Subcutaneous abdominal adipose tissue (tissue), 5 donors: ENCODE measurements at regions not wholly inside any gene's neighbourhood (a gene's known extent, or its start where the extent isn't known, plus 50 kb on each side); places are given as distances from the start of the nearest gene placed in this dataset.
"Not testable (repeated sequence)": the region's sequence is repeated elsewhere in the genome, so short reads cannot be mapped to it uniquely, and the experiment has no call there.

Source experiments
- H3K27ac ChIP-seq: one replicate; pipeline ENCODE4 v1.7.0; 2013; ENCODE audit warnings: low read depth, mild to moderate bottlenecking, inconsistent platforms, low read length, moderate library complexity
- H3K27me3 ChIP-seq, 5 donors: one replicate each; pipeline ENCODE4 v1.7.0; 2013; ENCODE audit warnings: low read length in 5 of 5, inconsistent platforms in 1 of 5; ENCODE audit not compliant: control insufficient read depth in 5 of 5, insufficient read depth in 4 of 5
- H3K36me3 ChIP-seq, 5 donors: one replicate each; pipeline ENCODE4 v1.7.0; 2013; ENCODE audit warnings: low read length in 5 of 5; ENCODE audit not compliant: control insufficient read depth in 5 of 5, insufficient read depth in 5 of 5
- H3K4me1 ChIP-seq, 5 donors: one replicate each; pipeline ENCODE4 v1.7.0; 2013; ENCODE audit warnings: low read length in 5 of 5, mild to moderate bottlenecking in 3 of 5, moderate library complexity in 1 of 5; ENCODE audit not compliant: control insufficient read depth in 5 of 5, insufficient read depth in 5 of 5
- H3K4me3 ChIP-seq, 5 donors: one replicate each; pipeline ENCODE4 v1.7.0; 2013; ENCODE audit warnings: low read length in 5 of 5, low read depth in 1 of 5
- H3K9ac ChIP-seq, 5 donors: one replicate each; pipeline ENCODE4 v1.7.0; 2013; ENCODE audit warnings: low read length in 5 of 5, mild to moderate bottlenecking in 4 of 5, moderate library complexity in 3 of 5
- H3K9me3 ChIP-seq, 5 donors: one replicate each; pipeline ENCODE4 v1.7.0; 2013; ENCODE audit warnings: low read length in 5 of 5; ENCODE audit not compliant: control insufficient read depth in 5 of 5
- donor health status: healthy.
- donor health status: healthy.
- donor health status: healthy.
- donor health status: healthy.
- donor health status: healthy.

GRCh38 chr3:110341047-110341446 lies 730.6 kb upstream of the NECTIN3 start:
- Histone ChIP-seq H3K9ac (no peak overlapping the region), H3K36me3 (no peaks in the 10 kb centered on the region), H3K4me3 (no peak overlapping the region), H3K4me1 (no peaks in the 10 kb centered on the region), H3K27ac (no peak overlapping the region), H3K9me3 (peaks cover 0 to 5% (median 3%) of the 10 kb centered on the region in 5 donors), H3K27me3 (no peaks in the 10 kb centered on the region)

DNA sequence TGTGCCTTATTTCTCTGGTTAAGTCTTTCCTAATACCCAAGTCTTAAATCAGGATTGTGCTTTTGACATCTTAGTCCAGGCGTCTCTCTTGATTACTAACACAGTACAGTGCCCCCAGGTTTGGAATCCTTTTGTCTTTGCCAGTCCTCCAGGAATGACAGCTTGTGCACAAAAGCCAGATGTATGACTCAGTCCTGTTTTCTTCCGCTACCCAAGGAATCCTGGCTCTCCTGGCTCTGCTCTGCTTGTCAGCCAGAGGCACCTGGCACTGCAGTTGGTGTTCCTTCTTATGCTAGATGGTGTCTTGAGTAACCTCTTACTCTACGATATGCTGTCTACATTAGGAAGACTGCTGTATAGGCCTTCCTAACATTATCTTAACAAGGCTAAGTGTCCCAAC lies 728.2 kb upstream of the NECTIN3 start:
- no peak overlapping the region for H3K4me3 ChIP-seq
- H3K27ac ChIP-seq = no peak overlapping the region
- H3K27me3 ChIP-seq = no peaks in the 10 kb centered on the region
- H3K9ac ChIP-seq = no peak overlapping the region
- no peaks in the 10 kb centered on the region for H3K36me3 ChIP-seq
- no peaks in the 10 kb centered on the region for H3K4me1 ChIP-seq
- H3K9me3 ChIP-seq = no peaks in the 10 kb centered on the region

GRCh38 chr3:110343945-110344344 lies 727.7 kb upstream of the NECTIN3 start:
- no peak overlapping the region for H3K4me3 ChIP-seq

GRCh38 chr3:110344487-110344886 lies 727.1 kb upstream of the NECTIN3 start:
- Histone ChIP-seq H3K9ac (no peak overlapping the region), H3K27ac (no peak overlapping the region), H3K9me3 (no peaks in the 10 kb centered on the region), H3K4me3 (no peak overlapping the region), H3K36me3 (no peaks in the 10 kb centered on the region), H3K27me3 (no peaks in the 10 kb centered on the region), H3K4me1 (no peaks in the 10 kb centered on the region)

More at GRCh38 chr3:110343945-110344344, 727.7 kb upstream of the NECTIN3 start:
- no peaks in the 10 kb centered on the region for H3K36me3 ChIP-seq
- no peaks in the 10 kb centered on the region for H3K27me3 ChIP-seq
- no peaks in the 10 kb centered on the region for H3K4me1 ChIP-seq
- no peak overlapping the region for H3K27ac ChIP-seq
- no peak overlapping the region for H3K9ac ChIP-seq
- H3K9me3 ChIP-seq = no peaks in the 10 kb centered on the region

- no peak overlapping the region for H3K4me3 ChIP-seq
- H3K4me1 ChIP-seq = no peaks in the 10 kb centered on the region
- no peaks in the 10 kb centered on the region for H3K27me3 ChIP-seq
- H3K27ac ChIP-seq = no peak overlapping the region
- H3K9ac ChIP-seq = no peak overlapping the region
- H3K9me3 ChIP-seq = no peaks in the 10 kb centered on the region
- H3K36me3 ChIP-seq = no peaks in the 10 kb centered on the region
Observed at GRCh38 chr3:110344897-110345767, 726.5 kb upstream of the NECTIN3 start.

GRCh38 chr3:110349295-110349694 lies 722.3 kb upstream of the NECTIN3 start:
- no peaks in the 10 kb centered on the region for H3K9me3 ChIP-seq
- no peak overlapping the region for H3K4me3 ChIP-seq
- no peak overlapping the region for H3K27ac ChIP-seq
- H3K27me3 ChIP-seq = no peaks in the 10 kb centered on the region
- no peaks in the 10 kb centered on the region for H3K4me1 ChIP-seq
- no peaks in the 10 kb centered on the region for H3K36me3 ChIP-seq
- no peak overlapping the region for H3K9ac ChIP-seq

DNA sequence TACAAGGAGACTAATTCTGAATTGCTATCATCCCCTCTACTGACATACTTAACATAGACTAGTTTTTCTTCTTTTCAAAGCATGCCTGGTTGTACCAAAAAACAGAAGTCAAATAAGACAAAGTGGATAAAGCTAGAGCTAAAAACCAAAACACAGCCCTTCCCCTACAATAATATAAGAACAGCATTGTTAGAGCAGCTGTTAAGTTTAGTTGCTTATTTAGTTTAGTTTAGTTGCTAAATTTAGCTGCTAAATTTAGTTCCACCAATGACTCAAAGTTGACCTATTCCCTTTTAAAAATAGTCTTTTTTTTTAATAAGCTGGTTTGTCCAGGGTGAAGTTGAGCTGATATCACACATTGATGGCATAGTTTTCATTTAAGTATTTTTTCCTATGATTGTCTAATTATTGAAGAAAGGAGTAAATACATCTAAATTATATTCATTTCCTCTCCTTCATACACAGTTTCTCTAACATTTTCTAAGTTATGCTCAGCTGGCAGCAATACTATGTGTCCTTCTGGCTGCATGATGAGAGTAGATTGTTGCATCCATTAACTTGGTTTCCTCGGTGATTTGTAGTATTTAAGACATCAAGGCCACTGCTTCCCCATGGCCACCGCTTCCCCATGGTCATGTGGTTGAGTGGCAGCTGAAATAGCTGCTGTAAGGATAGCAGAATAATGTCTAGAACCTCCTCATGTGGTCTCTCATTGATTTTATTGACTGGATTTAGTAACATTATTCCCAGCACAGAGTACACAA lies 718.6 kb upstream of the NECTIN3 start:
- H3K36me3 ChIP-seq = no peaks in the 10 kb centered on the region
- peaks cover 0 to 5% (median 0%) of the 10 kb centered on the region in 5 donors for H3K9me3 ChIP-seq
- no peaks in the 10 kb centered on the region for H3K4me1 ChIP-seq
- no peak overlapping the region for H3K27ac ChIP-seq
- H3K27me3 ChIP-seq = no peaks in the 10 kb centered on the region
- no peak overlapping the region for H3K4me3 ChIP-seq
- no peak overlapping the region for H3K9ac ChIP-seq

- Histone ChIP-seq H3K9me3 (no peaks in the 10 kb centered on the region), H3K36me3 (no peaks in the 10 kb centered on the region), H3K27ac (no peak overlapping the region), H3K9ac (no peak overlapping the region), H3K4me3 (no peak overlapping the region), H3K4me1 (no peaks in the 10 kb centered on the region), H3K27me3 (no peaks in the 10 kb centered on the region)
Observed at GRCh38 chr3:110362751-110363150, 708.9 kb upstream of the NECTIN3 start.

DNA sequence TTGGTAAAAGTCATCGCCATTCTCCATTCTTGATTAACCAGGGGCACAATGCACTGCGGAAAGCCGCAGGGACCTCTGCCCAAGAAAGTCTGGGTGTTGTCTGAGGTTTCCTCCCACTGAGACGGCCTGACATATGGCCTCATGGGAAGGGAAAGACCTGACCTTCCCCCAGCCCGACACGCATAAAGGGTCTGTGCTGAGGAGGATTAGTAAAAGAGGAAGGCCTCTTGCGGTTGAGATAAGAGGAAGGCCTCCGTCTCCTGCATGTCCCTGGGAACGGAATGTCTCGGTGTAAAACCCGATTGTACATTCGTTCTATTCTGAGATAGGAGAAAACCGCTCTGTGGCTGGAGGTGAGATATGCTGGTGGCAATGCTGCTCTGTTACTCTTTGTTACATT lies 704.3 kb upstream of the NECTIN3 start:
- H3K4me3 ChIP-seq, H3K4me1 ChIP-seq, H3K9ac ChIP-seq, H3K27ac ChIP-seq, H3K9me3 ChIP-seq, H3K27me3 ChIP-seq, H3K36me3 ChIP-seq: not testable (repeated sequence)

GRCh38 chr3:110375751-110376518 lies 695.7 kb upstream of the NECTIN3 start:
- Histone ChIP-seq H3K9ac (no peak overlapping the region), H3K27ac (no peak overlapping the region), H3K4me1 (no peaks in the 10 kb centered on the region)

More at GRCh38 chr3:110375751-110376518, 695.7 kb upstream of the NECTIN3 start:
- Histone ChIP-seq H3K27me3 (no peaks in the 10 kb centered on the region), H3K9me3 (no peaks in the 10 kb centered on the region), H3K4me3 (no peak overlapping the region), H3K36me3 (no peaks in the 10 kb centered on the region)
